ENCODE measurements at regions not wholly inside any gene's neighbourhood (a gene's known extent, or its start where the extent isn't known, plus 50 kb on each side); places are given as distances from the start of the nearest gene placed in this dataset.

DNA sequence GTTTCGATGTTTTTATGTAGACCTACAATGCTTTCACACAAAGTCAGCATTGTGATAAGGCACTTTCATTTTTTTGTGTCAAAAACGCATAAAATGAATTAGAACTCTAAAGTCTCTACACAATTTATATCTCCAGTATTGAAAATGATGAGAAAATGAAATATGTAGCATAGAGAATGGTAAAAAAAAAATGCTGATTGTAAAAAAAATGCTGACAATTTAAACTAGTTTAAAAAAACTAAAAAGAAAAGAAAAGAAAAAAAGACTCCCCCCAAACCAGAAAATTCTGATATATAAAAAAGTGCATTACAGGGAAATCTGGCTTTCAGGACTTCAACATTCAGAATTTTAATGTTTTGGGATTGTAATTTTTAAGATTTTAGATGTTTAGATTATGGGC lies 148.1 kb downstream of the FZD1 start:
- Histone ChIP-seq H3K27me3 (ENCODE audit: insufficient read depth, low read length) (peaks cover 50% of the 10 kb centered on the region; the same call in 1 of the 2 replicates), H3K4me3 (replicated peaks in 1 of 2; ENCODE audit: low read depth in 1 of 2, low read length in 2 of 2) (no peak overlapping the region), H3K36me3 (ENCODE audit: control insufficient read depth in 1 of 2, insufficient read depth in 2 of 2, low read length in 2 of 2) (no peaks in the 10 kb centered on the region), H3K9me2 (ENCODE audit: insufficient read depth) (no peaks in the 10 kb centered on the region), H3K27ac (ENCODE audit: low read depth, low read length) (no peak overlapping the region), H3K4me1 (ENCODE audit: control insufficient read depth in 1 of 2, insufficient read depth in 2 of 2, low read length in 2 of 2) (no peaks in the 10 kb centered on the region), H3K4me2 (ENCODE audit: low read length) (no peak overlapping the region), H2AFZ (ENCODE audit: low read depth, low read length, poor library complexity, severe bottlenecking) (no peak overlapping the region), H3K9me3 (ENCODE audit: control insufficient read depth in 1 of 2, insufficient read depth in 1 of 2, low read depth in 1 of 2, low read length in 2 of 2) (no peaks in the 10 kb centered on the region), H3K9ac (ENCODE audit: low read length) (no peak overlapping the region), H4K20me1 (ENCODE audit: insufficient read depth) (no peaks in the 10 kb centered on the region), H3K79me2 (ENCODE audit: insufficient read depth, low read length) (no peaks in the 10 kb centered on the region)
- CTCF ChIA-PET, result no interaction called here
- DNase-seq (ENCODE audit: low read depth, low spot score), result no peak
- RAD21 ChIA-PET (ENCODE audit: low non-redundant PET in 1 of 2, low total read pairs in 2 of 2, uncharacterized antibody in 2 of 2, unreplicated experiment in 2 of 2), result no interaction called here
- no peak for TF ChIP-seq SP1 (IDR thresholded peaks at IDR 0.05; ENCODE audit: low read depth)
- TF ChIP-seq ZFX (IDR thresholded peaks at IDR 0.05), result no peak
- no peak for TF ChIP-seq EZH2phosphoT487 (IDR thresholded peaks at IDR 0.05; ENCODE audit: borderline replicate concordance)
- no peak for TF ChIP-seq EZH2 (IDR thresholded peaks at IDR 0.05)
- no peak for TF ChIP-seq SIN3A (IDR thresholded peaks at IDR 0.05; ENCODE audit: low read depth)
- TF ChIP-seq, protein P1, sequence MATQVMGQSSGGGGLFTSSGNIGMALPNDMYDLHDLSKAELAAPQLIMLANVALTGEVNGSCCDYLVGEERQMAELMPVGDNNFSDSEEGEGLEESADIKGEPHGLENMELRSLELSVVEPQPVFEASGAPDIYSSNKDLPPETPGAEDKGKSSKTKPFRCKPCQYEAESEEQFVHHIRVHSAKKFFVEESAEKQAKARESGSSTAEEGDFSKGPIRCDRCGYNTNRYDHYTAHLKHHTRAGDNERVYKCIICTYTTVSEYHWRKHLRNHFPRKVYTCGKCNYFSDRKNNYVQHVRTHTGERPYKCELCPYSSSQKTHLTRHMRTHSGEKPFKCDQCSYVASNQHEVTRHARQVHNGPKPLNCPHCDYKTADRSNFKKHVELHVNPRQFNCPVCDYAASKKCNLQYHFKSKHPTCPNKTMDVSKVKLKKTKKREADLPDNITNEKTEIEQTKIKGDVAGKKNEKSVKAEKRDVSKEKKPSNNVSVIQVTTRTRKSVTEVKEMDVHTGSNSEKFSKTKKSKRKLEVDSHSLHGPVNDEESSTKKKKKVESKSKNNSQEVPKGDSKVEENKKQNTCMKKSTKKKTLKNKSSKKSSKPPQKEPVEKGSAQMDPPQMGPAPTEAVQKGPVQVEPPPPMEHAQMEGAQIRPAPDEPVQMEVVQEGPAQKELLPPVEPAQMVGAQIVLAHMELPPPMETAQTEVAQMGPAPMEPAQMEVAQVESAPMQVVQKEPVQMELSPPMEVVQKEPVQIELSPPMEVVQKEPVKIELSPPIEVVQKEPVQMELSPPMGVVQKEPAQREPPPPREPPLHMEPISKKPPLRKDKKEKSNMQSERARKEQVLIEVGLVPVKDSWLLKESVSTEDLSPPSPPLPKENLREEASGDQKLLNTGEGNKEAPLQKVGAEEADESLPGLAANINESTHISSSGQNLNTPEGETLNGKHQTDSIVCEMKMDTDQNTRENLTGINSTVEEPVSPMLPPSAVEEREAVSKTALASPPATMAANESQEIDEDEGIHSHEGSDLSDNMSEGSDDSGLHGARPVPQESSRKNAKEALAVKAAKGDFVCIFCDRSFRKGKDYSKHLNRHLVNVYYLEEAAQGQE (IDR thresholded peaks at IDR 0.05; ENCODE audit: low read depth), result no peak
- no peak for TF ChIP-seq POLR2AphosphoS5 (IDR thresholded peaks at IDR 0.05; ENCODE audit: low read depth, low read length)
- TF ChIP-seq, protein P2, sequence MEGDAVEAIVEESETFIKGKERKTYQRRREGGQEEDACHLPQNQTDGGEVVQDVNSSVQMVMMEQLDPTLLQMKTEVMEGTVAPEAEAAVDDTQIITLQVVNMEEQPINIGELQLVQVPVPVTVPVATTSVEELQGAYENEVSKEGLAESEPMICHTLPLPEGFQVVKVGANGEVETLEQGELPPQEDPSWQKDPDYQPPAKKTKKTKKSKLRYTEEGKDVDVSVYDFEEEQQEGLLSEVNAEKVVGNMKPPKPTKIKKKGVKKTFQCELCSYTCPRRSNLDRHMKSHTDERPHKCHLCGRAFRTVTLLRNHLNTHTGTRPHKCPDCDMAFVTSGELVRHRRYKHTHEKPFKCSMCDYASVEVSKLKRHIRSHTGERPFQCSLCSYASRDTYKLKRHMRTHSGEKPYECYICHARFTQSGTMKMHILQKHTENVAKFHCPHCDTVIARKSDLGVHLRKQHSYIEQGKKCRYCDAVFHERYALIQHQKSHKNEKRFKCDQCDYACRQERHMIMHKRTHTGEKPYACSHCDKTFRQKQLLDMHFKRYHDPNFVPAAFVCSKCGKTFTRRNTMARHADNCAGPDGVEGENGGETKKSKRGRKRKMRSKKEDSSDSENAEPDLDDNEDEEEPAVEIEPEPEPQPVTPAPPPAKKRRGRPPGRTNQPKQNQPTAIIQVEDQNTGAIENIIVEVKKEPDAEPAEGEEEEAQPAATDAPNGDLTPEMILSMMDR (IDR thresholded peaks at IDR 0.05 in 2 of 3, conservative IDR thresholded peaks at IDR 0.05 in 1 of 3; ENCODE audit: borderline replicate concordance in 1 of 3, insufficient read depth in 1 of 3, low read depth in 2 of 3, low read length in 2 of 3), result no peak
- TF ChIP-seq POLR2A (IDR thresholded peaks at IDR 0.05; ENCODE audit: borderline replicate concordance, extremely low read depth, insufficient read depth, insufficient read length), result no peak
- no peak for TF ChIP-seq TCF7L2 (IDR thresholded peaks at IDR 0.05; ENCODE audit: borderline replicate concordance, extremely low read depth, insufficient read depth, insufficient read length)
- no peak for TF ChIP-seq CBX3 (IDR thresholded peaks at IDR 0.05; ENCODE audit: low read depth)
- TF ChIP-seq CEBPB (IDR thresholded peaks at IDR 0.05; ENCODE audit: low read depth), result no peak
- TF ChIP-seq, protein P3, sequence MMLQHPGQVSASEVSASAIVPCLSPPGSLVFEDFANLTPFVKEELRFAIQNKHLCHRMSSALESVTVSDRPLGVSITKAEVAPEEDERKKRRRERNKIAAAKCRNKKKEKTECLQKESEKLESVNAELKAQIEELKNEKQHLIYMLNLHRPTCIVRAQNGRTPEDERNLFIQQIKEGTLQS (IDR thresholded peaks at IDR 0.05), result no peak
- TF ChIP-seq JUND (IDR thresholded peaks at IDR 0.05), result no peak
- TF ChIP-seq RAD21 (IDR thresholded peaks at IDR 0.05; ENCODE audit: low read depth), result no peak
- TF ChIP-seq, protein P4, sequence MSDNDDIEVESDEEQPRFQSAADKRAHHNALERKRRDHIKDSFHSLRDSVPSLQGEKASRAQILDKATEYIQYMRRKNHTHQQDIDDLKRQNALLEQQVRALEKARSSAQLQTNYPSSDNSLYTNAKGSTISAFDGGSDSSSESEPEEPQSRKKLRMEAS (IDR thresholded peaks at IDR 0.05), result no peak
- TF ChIP-seq, protein P5, sequence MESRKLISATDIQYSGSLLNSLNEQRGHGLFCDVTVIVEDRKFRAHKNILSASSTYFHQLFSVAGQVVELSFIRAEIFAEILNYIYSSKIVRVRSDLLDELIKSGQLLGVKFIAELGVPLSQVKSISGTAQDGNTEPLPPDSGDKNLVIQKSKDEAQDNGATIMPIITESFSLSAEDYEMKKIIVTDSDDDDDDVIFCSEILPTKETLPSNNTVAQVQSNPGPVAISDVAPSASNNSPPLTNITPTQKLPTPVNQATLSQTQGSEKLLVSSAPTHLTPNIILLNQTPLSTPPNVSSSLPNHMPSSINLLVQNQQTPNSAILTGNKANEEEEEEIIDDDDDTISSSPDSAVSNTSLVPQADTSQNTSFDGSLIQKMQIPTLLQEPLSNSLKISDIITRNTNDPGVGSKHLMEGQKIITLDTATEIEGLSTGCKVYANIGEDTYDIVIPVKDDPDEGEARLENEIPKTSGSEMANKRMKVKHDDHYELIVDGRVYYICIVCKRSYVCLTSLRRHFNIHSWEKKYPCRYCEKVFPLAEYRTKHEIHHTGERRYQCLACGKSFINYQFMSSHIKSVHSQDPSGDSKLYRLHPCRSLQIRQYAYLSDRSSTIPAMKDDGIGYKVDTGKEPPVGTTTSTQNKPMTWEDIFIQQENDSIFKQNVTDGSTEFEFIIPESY (IDR thresholded peaks at IDR 0.05; ENCODE audit: extremely low read depth, insufficient replicate concordance, low read length), result no peak
- no peak for TF ChIP-seq ZNF274 (IDR thresholded peaks at IDR 0.05; ENCODE audit: low read depth, low read length)
- intact Hi-C loops (cut with micrococcal nuclease), result no loop called here
- no TSS peak for BruUV-seq (replicated peaks)
- POLR2A ChIA-PET, result interaction anchor here (0.6 kb wide), 1 partner anchor 184 kb away, joined by 3 read pairs; no protein-coding TSS in a partner anchor
- ATAC-seq, result no peak
